Testis (tissue), 2 donors: ENCODE measurements at regions not wholly inside any gene's neighbourhood (a gene's known extent, or its start where the extent isn't known, plus 50 kb on each side); places are given as distances from the start of the nearest gene placed in this dataset.

Experiments
- CTCF ChIP-seq, 3 experiments: fragments of 450-650 bp in 2 of 3; fragments of 200-600 bp in 1 of 3; sonication (generic) in 1 of 3; IDR thresholded peaks; one replicate each; pipeline ENCODE4 v1.5.1; 2016 to 2019; ENCODE audit warnings: antibody characterized with exemption in 3 of 3, mild to moderate bottlenecking in 2 of 3, moderate library complexity in 1 of 3
- POLR2A ChIP-seq: fragments of 450-650 bp; IDR thresholded peaks from one replicate; pipeline ENCODE4 v1.6.1; 2017; ENCODE audit warnings: antibody characterized with exemption, mild to moderate bottlenecking, moderate library complexity

GRCh38 chr11:109775686-109776085, 317.5 kb upstream of the ZC3H12C start:
- TF ChIP-seq CTCF (IDR thresholded peaks at IDR 0.05) (no peak), POLR2A (no peak)
